ENCODE measurements at regions not wholly inside any gene's neighbourhood (a gene's known extent, or its start where the extent isn't known, plus 50 kb on each side); places are given as distances from the start of the nearest gene placed in this dataset.

GRCh38 chr12:114592946-114593345 is 91.0 kb downstream of the TBX3 start:
- TF ChIP-seq CTCF (conservative IDR thresholded peaks at IDR 0.05; ENCODE audit: low read depth, low read length) (no peak), EZH2 (IDR thresholded peaks at IDR 0.05; ENCODE audit: borderline replicate concordance, low read depth, low read length, poor library complexity, severe bottlenecking) (no peak)

Data from A673 (cell line).